WTC11 (cell line): ENCODE measurements at regions not wholly inside any gene's neighbourhood (a gene's known extent, or its start where the extent isn't known, plus 50 kb on each side); places are given as distances from the start of the nearest gene placed in this dataset.

Experiments used
- ATAC-seq: fragments of 200-7000 bp; cut with Tn5 transposase; 2 replicates; pipeline ENCODE4 v1.10.0; 2021; ENCODE audit warnings: mild to moderate bottlenecking, moderate library complexity
- CTCF ChIA-PET: fragments of 300-600 bp; sonication (Branson Sonifier 250); formaldehyde crosslinking; loops from one replicate; lab custom pipeline; 2021; ENCODE audit warnings: antibody characterized with exemption; lab: Charles Lee
- POLR2A ChIA-PET: fragments of 350-600 bp; sonication (Branson Sonifier 250); formaldehyde crosslinking; loops from one replicate; lab custom pipeline; 2021; ENCODE audit warnings: antibody characterized with exemption; lab: Charles Lee
- DNase-seq: peaks from one replicate; pipeline ENCODE4 v3.0.0; 2021; ENCODE audit warnings: low spot score
- H3K27ac Mint-ChIP-seq: 2 replicates; pipeline ENCODE4 v1.8.0; 2021; ENCODE audit warnings: mixed read lengths
- H3K27me3 Mint-ChIP-seq: 2 replicates; pipeline ENCODE4 v1.8.0; 2021; ENCODE audit warnings: low read depth, mild to moderate bottlenecking, moderate library complexity, mixed read lengths
- H3K36me3 Mint-ChIP-seq: 2 replicates; pipeline ENCODE4 v1.8.0; 2021; ENCODE audit warnings: mixed read lengths
- H3K4me1 Mint-ChIP-seq: 2 replicates; pipeline ENCODE4 v1.8.0; 2022; ENCODE audit warnings: mixed read lengths
- H3K4me3 Mint-ChIP-seq: 2 replicates; pipeline ENCODE4 v1.8.0; 2021; ENCODE audit warnings: mild to moderate bottlenecking, moderate library complexity, mixed read lengths
- H3K9me3 Mint-ChIP-seq: 2 replicates; pipeline ENCODE4 v1.8.0; 2021; ENCODE audit warnings: mixed read lengths
- ARID4B ChIP-seq: sonication (generic); formaldehyde crosslinking; IDR thresholded peaks from 2 replicates; pipeline ENCODE4 v1.8.0; 2023; ENCODE audit warnings: missing genetic modification reagents, mild to moderate bottlenecking, borderline replicate concordance
- E2F5 ChIP-seq: sonication (generic); formaldehyde crosslinking; IDR thresholded peaks from 2 replicates; pipeline ENCODE4 v1.8.1; 2022; ENCODE audit warnings: mild to moderate bottlenecking, moderate library complexity, missing genetic modification reagents
- ELF4 ChIP-seq: sonication (generic); formaldehyde crosslinking; IDR thresholded peaks from 2 replicates; pipeline ENCODE4 v1.8.1; 2022; ENCODE audit warnings: low read depth, mild to moderate bottlenecking, moderate library complexity, missing genetic modification reagents
- FOXK1 ChIP-seq: sonication (generic); formaldehyde crosslinking; IDR thresholded peaks from 2 replicates; pipeline ENCODE4 v1.8.0; 2022; ENCODE audit warnings: mild to moderate bottlenecking, moderate library complexity, missing genetic modification reagents
- FOXP4 ChIP-seq: sonication (generic); formaldehyde crosslinking; IDR thresholded peaks from 2 replicates; pipeline ENCODE4 v1.8.0; 2022; ENCODE audit warnings: mild to moderate bottlenecking, missing genetic modification reagents
- JUN ChIP-seq: sonication (generic); formaldehyde crosslinking; IDR thresholded peaks from 2 replicates; pipeline ENCODE4 v1.8.0; 2023; ENCODE audit warnings: mild to moderate bottlenecking, missing genetic modification reagents
- MYBL2 ChIP-seq: sonication (generic); formaldehyde crosslinking; IDR thresholded peaks from 2 replicates; pipeline ENCODE4 v1.8.1; 2023; ENCODE audit warnings: mild to moderate bottlenecking, moderate library complexity, missing genetic modification reagents
- RORB ChIP-seq: fragments of 250-450 bp; sonication (Bioruptor Pico); IDR thresholded peaks from 2 replicates; pipeline ENCODE4 v1.9.0; 2021; ENCODE audit warnings: mild to moderate bottlenecking
- SOX15 ChIP-seq: fragments of 250-450 bp; sonication (Bioruptor Pico); IDR thresholded peaks from 2 replicates; pipeline ENCODE4 v1.9.0; 2021; ENCODE audit warnings: mild to moderate bottlenecking
- ZBTB21 ChIP-seq: sonication (generic); formaldehyde crosslinking; IDR thresholded peaks from 2 replicates; pipeline ENCODE4 v1.8.1; 2023; ENCODE audit warnings: mild to moderate bottlenecking, missing genetic modification reagents, borderline replicate concordance
- ZNF396 ChIP-seq: fragments of 250-450 bp; sonication (Bioruptor Pico); IDR thresholded peaks from 2 replicates; pipeline ENCODE4 v1.8.0; 2021; ENCODE audit warnings: mild to moderate bottlenecking, moderate library complexity, borderline replicate concordance
- TF ChIP-seq, protein P1 (sequence below): fragments of 250-450 bp; sonication (Bioruptor Pico); IDR thresholded peaks from 2 replicates; pipeline ENCODE4 v1.9.0; 2021; ENCODE audit warnings: mild to moderate bottlenecking
- TF ChIP-seq, protein P2 (sequence below): sonication (generic); formaldehyde crosslinking; IDR thresholded peaks from 2 replicates; pipeline ENCODE4 v1.8.0; 2022; ENCODE audit warnings: mild to moderate bottlenecking, missing genetic modification reagents
- TF ChIP-seq, protein P3 (sequence below): sonication (generic); formaldehyde crosslinking; conservative IDR thresholded peaks from 2 replicates; pipeline ENCODE4 v1.8.1; 2023; ENCODE audit warnings: mild to moderate bottlenecking, low read depth, missing genetic modification reagents, moderate library complexity
- TF ChIP-seq, protein P4 (sequence below): fragments of 250-450 bp; sonication (Bioruptor Pico); IDR thresholded peaks from 2 replicates; pipeline ENCODE4 v1.9.0; 2021; ENCODE audit warnings: mild to moderate bottlenecking, borderline replicate concordance

GRCh38 chr12:13780453-13780852, 200.9 kb downstream of the GRIN2B start (continued):
- TF ChIP-seq, protein P1, sequence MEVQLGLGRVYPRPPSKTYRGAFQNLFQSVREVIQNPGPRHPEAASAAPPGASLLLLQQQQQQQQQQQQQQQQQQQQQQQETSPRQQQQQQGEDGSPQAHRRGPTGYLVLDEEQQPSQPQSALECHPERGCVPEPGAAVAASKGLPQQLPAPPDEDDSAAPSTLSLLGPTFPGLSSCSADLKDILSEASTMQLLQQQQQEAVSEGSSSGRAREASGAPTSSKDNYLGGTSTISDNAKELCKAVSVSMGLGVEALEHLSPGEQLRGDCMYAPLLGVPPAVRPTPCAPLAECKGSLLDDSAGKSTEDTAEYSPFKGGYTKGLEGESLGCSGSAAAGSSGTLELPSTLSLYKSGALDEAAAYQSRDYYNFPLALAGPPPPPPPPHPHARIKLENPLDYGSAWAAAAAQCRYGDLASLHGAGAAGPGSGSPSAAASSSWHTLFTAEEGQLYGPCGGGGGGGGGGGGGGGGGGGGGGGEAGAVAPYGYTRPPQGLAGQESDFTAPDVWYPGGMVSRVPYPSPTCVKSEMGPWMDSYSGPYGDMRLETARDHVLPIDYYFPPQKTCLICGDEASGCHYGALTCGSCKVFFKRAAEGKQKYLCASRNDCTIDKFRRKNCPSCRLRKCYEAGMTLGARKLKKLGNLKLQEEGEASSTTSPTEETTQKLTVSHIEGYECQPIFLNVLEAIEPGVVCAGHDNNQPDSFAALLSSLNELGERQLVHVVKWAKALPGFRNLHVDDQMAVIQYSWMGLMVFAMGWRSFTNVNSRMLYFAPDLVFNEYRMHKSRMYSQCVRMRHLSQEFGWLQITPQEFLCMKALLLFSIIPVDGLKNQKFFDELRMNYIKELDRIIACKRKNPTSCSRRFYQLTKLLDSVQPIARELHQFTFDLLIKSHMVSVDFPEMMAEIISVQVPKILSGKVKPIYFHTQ (CRISPR knock-in tag): no peak

- POLR2A ChIA-PET: no interaction called here
- Mint-ChIP-seq H3K4me1 (peaks cover 6% of the 10 kb centered on the region), H3K9me3 (no peaks in the 10 kb centered on the region), H3K36me3 (no peaks in the 10 kb centered on the region), H3K27ac (no peak overlapping the region), H3K4me3 (no peak overlapping the region), H3K27me3 (peaks cover 68% of the 10 kb centered on the region)
- peak; percentile 15 for DNase-seq
- CTCF ChIA-PET: interaction anchor here (0.8 to 1.5 kb wide), 3 partner anchors 27 to 415 kb away, joined by 3 to 4 read pairs (median 3); no protein-coding TSS in a partner anchor
- ATAC-seq: peak; percentile 71; the same call in 1 of the 2 replicates
- TF ChIP-seq FOXK1 (CRISPR knock-in tag): no peak
- TF ChIP-seq SOX15: no peak
- no peak for TF ChIP-seq ELF4 (CRISPR knock-in tag)
- TF ChIP-seq, protein P2, sequence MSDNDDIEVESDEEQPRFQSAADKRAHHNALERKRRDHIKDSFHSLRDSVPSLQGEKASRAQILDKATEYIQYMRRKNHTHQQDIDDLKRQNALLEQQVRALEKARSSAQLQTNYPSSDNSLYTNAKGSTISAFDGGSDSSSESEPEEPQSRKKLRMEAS (CRISPR knock-in tag): no peak
- no peak for TF ChIP-seq FOXP4 (CRISPR knock-in tag)
- TF ChIP-seq, protein P3, sequence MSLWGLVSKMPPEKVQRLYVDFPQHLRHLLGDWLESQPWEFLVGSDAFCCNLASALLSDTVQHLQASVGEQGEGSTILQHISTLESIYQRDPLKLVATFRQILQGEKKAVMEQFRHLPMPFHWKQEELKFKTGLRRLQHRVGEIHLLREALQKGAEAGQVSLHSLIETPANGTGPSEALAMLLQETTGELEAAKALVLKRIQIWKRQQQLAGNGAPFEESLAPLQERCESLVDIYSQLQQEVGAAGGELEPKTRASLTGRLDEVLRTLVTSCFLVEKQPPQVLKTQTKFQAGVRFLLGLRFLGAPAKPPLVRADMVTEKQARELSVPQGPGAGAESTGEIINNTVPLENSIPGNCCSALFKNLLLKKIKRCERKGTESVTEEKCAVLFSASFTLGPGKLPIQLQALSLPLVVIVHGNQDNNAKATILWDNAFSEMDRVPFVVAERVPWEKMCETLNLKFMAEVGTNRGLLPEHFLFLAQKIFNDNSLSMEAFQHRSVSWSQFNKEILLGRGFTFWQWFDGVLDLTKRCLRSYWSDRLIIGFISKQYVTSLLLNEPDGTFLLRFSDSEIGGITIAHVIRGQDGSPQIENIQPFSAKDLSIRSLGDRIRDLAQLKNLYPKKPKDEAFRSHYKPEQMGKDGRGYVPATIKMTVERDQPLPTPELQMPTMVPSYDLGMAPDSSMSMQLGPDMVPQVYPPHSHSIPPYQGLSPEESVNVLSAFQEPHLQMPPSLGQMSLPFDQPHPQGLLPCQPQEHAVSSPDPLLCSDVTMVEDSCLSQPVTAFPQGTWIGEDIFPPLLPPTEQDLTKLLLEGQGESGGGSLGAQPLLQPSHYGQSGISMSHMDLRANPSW: no peak
- TF ChIP-seq E2F5 (CRISPR knock-in tag): no peak
- TF ChIP-seq ARID4B (CRISPR knock-in tag): no peak
- no peak for TF ChIP-seq ZNF396 (CRISPR knock-in tag)
- no peak for TF ChIP-seq ZBTB21 (CRISPR knock-in tag)
- TF ChIP-seq, protein P4, sequence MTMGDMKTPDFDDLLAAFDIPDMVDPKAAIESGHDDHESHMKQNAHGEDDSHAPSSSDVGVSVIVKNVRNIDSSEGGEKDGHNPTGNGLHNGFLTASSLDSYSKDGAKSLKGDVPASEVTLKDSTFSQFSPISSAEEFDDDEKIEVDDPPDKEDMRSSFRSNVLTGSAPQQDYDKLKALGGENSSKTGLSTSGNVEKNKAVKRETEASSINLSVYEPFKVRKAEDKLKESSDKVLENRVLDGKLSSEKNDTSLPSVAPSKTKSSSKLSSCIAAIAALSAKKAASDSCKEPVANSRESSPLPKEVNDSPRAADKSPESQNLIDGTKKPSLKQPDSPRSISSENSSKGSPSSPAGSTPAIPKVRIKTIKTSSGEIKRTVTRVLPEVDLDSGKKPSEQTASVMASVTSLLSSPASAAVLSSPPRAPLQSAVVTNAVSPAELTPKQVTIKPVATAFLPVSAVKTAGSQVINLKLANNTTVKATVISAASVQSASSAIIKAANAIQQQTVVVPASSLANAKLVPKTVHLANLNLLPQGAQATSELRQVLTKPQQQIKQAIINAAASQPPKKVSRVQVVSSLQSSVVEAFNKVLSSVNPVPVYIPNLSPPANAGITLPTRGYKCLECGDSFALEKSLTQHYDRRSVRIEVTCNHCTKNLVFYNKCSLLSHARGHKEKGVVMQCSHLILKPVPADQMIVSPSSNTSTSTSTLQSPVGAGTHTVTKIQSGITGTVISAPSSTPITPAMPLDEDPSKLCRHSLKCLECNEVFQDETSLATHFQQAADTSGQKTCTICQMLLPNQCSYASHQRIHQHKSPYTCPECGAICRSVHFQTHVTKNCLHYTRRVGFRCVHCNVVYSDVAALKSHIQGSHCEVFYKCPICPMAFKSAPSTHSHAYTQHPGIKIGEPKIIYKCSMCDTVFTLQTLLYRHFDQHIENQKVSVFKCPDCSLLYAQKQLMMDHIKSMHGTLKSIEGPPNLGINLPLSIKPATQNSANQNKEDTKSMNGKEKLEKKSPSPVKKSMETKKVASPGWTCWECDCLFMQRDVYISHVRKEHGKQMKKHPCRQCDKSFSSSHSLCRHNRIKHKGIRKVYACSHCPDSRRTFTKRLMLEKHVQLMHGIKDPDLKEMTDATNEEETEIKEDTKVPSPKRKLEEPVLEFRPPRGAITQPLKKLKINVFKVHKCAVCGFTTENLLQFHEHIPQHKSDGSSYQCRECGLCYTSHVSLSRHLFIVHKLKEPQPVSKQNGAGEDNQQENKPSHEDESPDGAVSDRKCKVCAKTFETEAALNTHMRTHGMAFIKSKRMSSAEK (CRISPR knock-in tag): no peak
- no peak for TF ChIP-seq RORB (CRISPR knock-in tag)
- no peak for TF ChIP-seq JUN (CRISPR knock-in tag)
- no peak for TF ChIP-seq MYBL2 (CRISPR knock-in tag)
These were observed 204.0 kb downstream of the GRIN2B start for GRCh38 chr12:13777374-13777773.
